HG02623 (cell line): ENCODE measurements at regions not wholly inside any gene's neighbourhood (a gene's known extent, or its start where the extent isn't known, plus 50 kb on each side); places are given as distances from the start of the nearest gene placed in this dataset.

Experiments used
- ATAC-seq: cut with Tn5 transposase; IDR thresholded peaks from one replicate; pipeline ENCODE4 v1.9.1; 2021; ENCODE audit warnings: moderate library complexity; ENCODE audit not compliant: unreplicated experiment

GRCh38 chr10:94085766-94086437, 92.2 kb downstream of the PLCE1 start:
- ATAC-seq = no peak

GRCh38 chr10:94088926-94089381, 95.2 kb downstream of the PLCE1 start:
- ATAC-seq = no peak

GRCh38 chr10:94091649-94092048, 97.9 kb downstream of the PLCE1 start:
- ATAC-seq = no peak

- no peak for ATAC-seq
Observed at GRCh38 chr10:94092848-94093247, 99.1 kb downstream of the PLCE1 start.

- no peak for ATAC-seq
Observed at GRCh38 chr10:94093286-94093905, 99.7 kb downstream of the PLCE1 start.

GRCh38 chr10:94094540-94094939, 100.8 kb downstream of the PLCE1 start:
- ATAC-seq = no peak

GRCh38 chr10:94097656-94098055, 103.9 kb downstream of the PLCE1 start:
- no peak for ATAC-seq

- no peak for ATAC-seq
Observed at GRCh38 chr10:94098896-94099295, 105.2 kb downstream of the PLCE1 start.

GRCh38 chr10:94101894-94102293, 108.2 kb downstream of the PLCE1 start:
- ATAC-seq = no peak

GRCh38 chr10:94102436-94102835, 108.7 kb downstream of the PLCE1 start:
- ATAC-seq = no peak

- no peak for ATAC-seq
Observed at GRCh38 chr10:94103192-94103591, 109.5 kb downstream of the PLCE1 start.

GRCh38 chr10:94103801-94104221, 110.1 kb downstream of the PLCE1 start:
- no peak for ATAC-seq

- no peak for ATAC-seq
Observed at GRCh38 chr10:94104316-94105000, 110.7 kb downstream of the PLCE1 start.

- no peak for ATAC-seq
Observed at GRCh38 chr10:94105226-94105625, 111.5 kb downstream of the PLCE1 start.

- ATAC-seq = no peak
Observed at GRCh38 chr10:94107191-94107590, 113.5 kb downstream of the PLCE1 start.

- no peak for ATAC-seq
Observed at GRCh38 chr10:94108200-94108599, 114.5 kb downstream of the PLCE1 start.

- no peak for ATAC-seq
Observed at GRCh38 chr10:94111367-94111766, 117.6 kb downstream of the PLCE1 start.

- no peak for ATAC-seq
Observed at GRCh38 chr10:94112321-94112720, 118.6 kb downstream of the PLCE1 start.

- ATAC-seq = no peak
Observed at GRCh38 chr10:94115725-94116124, 122.0 kb downstream of the PLCE1 start.

GRCh38 chr10:94116848-94117247, 123.1 kb downstream of the PLCE1 start:
- ATAC-seq = no peak

- ATAC-seq = no peak
Observed at GRCh38 chr10:94122211-94122610, 128.5 kb downstream of the PLCE1 start.
